Ramos (cell line): ENCODE measurements at regions not wholly inside any gene's neighbourhood (a gene's known extent, or its start where the extent isn't known, plus 50 kb on each side); places are given as distances from the start of the nearest gene placed in this dataset.

Source experiments
- in situ Hi-C: fragments of 300-500 bp; cut with MboI; formaldehyde crosslinking; loops from one replicate; pipeline ENCODE4 v1.14.3; 2022; ENCODE audit warnings: low sequenced_read_pairs; ENCODE audit not compliant: unreplicated experiment

GRCh38 chr9:119959846-119960545 is 590.8 kb upstream of the BRINP1 start:
- in situ Hi-C loops: loop anchor here (25.0 kb wide), 1 partner anchor 398 kb away; no protein-coding TSS in a partner anchor

DNA sequence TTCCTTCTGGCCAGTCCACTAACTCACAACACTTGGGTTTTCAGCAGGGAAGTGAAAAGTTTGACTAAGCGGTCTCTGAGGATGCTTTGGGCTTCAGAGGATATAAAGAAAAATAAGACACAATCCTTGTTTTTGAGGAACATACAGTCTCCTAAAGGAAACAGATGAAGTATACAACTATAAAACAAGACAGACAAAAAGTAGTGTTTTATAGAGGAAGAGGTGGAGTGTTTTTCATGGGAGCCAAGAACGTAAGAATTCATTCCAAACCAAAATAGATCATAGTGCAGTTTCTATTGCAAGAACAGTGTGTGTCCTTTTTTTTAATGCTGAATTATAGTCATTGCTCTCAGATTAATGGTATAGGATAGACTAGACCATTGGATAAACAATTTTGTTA is 586.9 kb upstream of the BRINP1 start:
- in situ Hi-C loops: loop anchor here (25.0 kb wide), 1 partner anchor 394 kb away; no protein-coding TSS in a partner anchor

DNA sequence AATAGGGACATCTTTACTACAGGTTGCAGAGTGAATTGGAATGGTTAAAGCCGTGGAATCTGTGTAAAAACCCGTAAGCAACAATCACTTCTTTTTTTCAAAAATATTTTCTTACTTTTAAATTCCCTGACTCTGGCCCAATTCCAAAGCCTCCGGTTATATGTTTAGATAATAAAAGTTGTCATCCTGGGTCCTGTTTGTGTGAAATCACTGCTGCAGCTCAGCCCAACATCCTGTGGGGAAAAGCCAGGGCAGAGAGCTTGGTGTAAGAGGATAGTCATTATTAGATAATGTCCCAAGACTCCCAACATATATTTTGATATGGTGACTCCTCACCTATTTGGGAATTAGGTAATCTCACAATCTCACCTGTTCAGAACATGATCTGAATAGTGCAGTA is 586.0 kb upstream of the BRINP1 start:
- in situ Hi-C loops: loop anchor here (25.0 kb wide), 1 partner anchor 393 kb away; no protein-coding TSS in a partner anchor

DNA sequence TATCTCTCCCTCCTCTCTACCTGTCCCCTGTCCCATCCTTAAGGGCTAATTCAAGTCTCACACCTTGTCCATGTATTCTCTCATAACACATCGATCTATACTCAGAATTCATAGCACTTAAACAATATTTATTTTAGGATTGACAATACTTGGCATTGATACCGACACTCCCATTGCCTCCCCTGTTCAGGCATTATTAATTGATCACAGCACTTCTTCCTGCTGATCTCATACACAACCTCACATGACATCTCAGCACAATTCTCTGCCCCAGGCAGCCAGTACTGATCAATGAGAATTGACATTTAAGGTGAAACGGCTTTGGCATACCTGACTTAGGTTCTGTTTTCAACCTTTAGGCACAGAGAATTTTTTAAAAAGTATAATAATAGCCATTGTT is 582.4 kb upstream of the BRINP1 start:
- in situ Hi-C loops: loop anchor here (25.0 kb wide), 1 partner anchor 389 kb away; no protein-coding TSS in a partner anchor

DNA sequence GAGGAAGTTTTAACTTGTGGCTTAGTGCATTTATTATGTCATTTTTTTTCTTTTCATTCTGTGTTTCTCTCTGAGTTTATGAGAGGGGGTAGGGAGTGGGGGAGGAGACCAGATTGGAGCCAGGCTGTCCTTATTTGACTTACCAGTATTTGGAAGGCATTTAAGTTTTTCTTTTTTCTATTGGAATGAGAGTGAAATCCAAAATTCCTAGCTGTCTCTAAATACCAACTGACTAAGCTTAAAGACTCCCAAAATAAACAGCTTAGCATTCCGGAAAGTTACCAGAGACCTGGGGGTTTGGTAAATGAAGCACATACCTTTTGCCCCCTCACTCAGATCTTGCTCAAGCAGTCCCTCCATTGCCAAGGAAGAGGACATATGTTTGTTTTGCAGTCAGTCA is 581.9 kb upstream of the BRINP1 start:
- in situ Hi-C loops: loop anchor here (25.0 kb wide), 1 partner anchor 389 kb away; no protein-coding TSS in a partner anchor

DNA sequence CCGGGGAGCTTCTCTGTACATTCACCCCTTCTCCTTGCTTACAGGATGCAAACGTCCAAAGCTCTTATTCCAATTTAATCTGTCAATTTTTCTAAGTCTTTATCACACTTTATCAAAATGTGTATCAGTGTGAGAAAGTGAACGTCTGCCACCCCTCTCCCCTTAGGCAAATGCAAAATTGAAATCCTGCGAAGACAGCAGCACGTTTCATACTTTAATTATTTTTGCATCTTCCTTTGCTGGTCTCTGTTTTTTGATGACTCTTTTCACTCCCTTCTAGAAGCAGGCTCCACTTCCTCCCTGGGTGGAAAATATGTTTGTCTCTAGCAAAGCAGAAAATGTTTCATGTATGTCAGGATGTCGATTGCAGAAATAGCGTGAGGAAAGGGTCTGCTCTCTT is 576.5 kb upstream of the BRINP1 start:
- in situ Hi-C loops: no loop called here

- in situ Hi-C loops: no loop called here
Observed at GRCh38 chr9:119941091-119941490, 571.9 kb upstream of the BRINP1 start.

GRCh38 chr9:119938871-119939270 is 569.6 kb upstream of the BRINP1 start:
- in situ Hi-C loops: no loop called here

GRCh38 chr9:119934497-119934896 is 565.3 kb upstream of the BRINP1 start:
- in situ Hi-C loops: no loop called here

GRCh38 chr9:119933191-119933590 is 564.0 kb upstream of the BRINP1 start:
- in situ Hi-C loops: no loop called here

DNA sequence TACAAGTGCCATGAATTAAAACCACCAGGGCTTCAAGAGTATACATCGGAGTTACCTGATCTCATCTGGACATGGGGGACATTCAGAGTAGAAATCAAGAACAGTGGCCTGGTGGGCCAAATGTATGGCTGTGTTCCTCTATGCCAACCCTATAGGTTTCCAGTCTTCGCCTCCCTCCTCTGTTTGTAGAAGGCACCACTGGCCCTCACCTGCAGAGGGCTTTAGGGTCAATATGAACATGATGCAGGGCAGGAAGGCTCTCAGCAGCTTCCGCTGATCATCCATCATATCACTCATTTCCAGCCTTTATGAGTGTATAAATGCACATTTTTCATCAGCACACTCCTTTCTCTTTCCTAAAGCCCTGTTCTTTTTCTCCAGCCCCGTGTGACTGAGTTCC is 555.5 kb upstream of the BRINP1 start:
- in situ Hi-C loops: no loop called here

- in situ Hi-C loops: no loop called here
Observed at GRCh38 chr9:119917175-119917574, 547.9 kb upstream of the BRINP1 start.

DNA sequence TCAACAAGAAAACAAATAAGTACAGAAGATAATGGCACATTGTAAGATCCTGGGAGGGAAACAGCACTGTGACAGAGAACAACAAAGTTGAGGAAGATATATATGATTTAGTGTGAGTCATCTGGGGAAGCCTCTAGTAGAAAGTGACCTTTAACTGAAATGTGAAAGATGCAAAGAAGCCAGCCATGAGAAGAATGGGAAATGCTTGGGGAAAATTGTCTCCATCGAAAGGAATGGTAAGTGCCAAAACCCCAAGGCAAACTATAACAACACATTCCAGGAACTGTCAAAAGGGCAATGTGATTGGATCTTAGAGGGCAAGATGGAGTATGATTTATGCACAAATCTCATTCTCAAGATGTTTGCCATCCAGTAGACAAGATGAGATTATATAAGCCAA is 537.8 kb upstream of the BRINP1 start:
- in situ Hi-C loops: no loop called here

DNA sequence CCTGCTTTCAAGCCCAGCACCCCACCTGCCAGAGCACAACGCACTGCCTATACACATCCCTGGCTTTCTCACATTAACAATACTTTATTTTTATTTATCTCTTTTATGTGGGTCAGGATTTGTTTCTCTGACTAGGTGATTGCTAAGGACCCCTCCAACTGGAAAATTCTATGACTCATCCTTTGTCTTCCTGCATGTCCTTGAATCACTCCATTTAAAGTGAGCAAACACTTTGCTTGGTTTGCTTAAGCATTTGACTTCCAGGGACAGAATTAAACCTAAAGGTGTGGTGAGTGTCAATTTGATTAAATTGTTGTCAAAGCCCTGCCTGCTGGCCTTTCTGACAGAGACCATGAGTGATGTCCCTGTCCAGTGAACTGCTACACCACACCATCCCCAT is 536.5 kb upstream of the BRINP1 start:
- in situ Hi-C loops: no loop called here

DNA sequence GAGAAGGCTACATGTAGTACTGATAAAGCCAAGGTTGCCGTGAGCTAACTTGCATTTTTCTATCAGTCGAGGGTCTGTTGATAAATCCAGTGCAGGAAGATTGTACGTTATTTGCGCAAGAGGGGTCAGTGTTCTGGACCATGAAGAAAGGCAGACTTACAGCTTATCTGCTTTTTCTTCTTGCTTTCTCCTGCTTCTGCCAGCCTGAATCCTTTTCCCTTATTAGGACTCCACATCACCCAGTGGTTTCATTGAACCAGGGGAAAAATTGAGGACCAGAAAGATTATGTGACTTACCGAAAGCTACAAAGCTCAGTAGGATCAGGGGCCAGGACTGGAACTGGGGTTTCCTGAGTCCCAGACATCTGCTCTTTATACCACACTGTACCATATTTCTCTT is 534.6 kb upstream of the BRINP1 start:
- in situ Hi-C loops: no loop called here

GRCh38 chr9:119902611-119903010 is 533.4 kb upstream of the BRINP1 start:
- in situ Hi-C loops: no loop called here

GRCh38 chr9:119898316-119898715 is 529.1 kb upstream of the BRINP1 start:
- in situ Hi-C loops: no loop called here

- in situ Hi-C loops: no loop called here
Observed at GRCh38 chr9:119884438-119884837, 515.2 kb upstream of the BRINP1 start.

DNA sequence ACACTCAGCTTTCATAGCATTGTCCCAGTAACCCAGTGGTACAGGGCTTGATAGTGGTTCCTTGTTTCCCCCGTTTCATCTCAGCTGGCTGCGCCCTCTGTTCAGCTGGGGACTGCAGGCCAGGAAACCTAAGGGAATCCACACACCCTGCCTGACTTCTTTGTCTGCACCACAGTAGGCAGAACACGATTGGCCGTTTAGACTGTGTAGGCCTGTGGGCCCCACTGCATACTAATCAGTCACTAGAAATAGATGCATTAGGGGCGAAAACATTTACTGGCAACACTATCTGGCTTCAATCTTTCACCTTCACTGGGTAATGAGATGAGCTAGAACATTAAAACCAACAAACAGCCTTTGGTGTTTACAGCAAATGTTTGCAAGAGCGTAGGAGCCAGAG is 512.7 kb upstream of the BRINP1 start:
- in situ Hi-C loops: no loop called here

DNA sequence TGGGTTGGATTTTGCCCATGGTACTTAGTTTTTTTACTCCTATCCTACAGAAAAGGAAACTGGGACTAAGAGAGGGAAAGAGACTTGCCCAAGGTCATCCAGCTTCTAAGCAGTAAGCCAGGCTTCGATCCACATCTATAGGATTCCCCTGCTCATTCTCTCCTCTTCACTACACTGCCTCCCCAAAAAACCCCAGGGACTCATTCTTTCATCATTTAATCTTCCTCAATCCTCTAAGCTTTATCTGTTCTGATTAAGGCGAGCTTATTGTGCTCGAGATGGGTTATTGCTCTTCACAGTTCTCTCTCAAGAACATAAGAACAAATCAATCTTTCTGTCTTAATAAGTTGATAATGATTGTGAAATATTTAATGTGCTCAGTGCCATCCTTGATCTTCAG is 511.1 kb upstream of the BRINP1 start:
- in situ Hi-C loops: no loop called here

DNA sequence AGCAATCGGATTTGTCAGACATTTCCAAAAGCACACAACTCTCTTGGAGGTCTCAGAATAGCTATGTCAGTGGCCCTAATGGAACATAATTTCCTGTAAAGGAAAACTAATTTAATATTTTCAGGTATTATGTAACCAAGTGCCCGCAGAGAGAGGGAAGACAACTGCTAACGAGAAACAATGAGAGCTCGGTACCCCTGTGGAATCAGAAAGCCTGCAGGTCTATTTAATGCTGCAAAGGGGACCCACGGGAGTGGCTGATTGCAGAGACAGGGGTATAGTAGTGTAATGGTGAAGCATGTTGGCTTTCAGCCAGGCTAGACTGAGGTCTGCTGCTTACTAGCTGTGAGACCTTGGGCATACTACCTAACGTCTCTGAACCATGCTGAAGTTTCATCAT is 508.1 kb upstream of the BRINP1 start:
- in situ Hi-C loops: no loop called here

GRCh38 chr9:119873877-119874276 is 504.6 kb upstream of the BRINP1 start:
- in situ Hi-C loops: no loop called here
